Uterus (tissue), 2 donors: ENCODE measurements at regions not wholly inside any gene's neighbourhood (a gene's known extent, or its start where the extent isn't known, plus 50 kb on each side); places are given as distances from the start of the nearest gene placed in this dataset.

Experiments used
- CTCF ChIP-seq, 4 experiments: fragments of 200-600 bp in 2 of 4; fragments of 450-650 bp in 2 of 4; sonication (generic) in 2 of 4; IDR thresholded peaks; one replicate each; pipeline ENCODE4 v1.5.1; 2016 to 2019; ENCODE audit warnings: antibody characterized with exemption in 4 of 4, mild to moderate bottlenecking in 2 of 4, moderate library complexity in 1 of 4
- POLR2A ChIP-seq, 2 donors: fragments of 450-650 bp; IDR thresholded peaks; one replicate each; pipeline ENCODE4 v1.6.1; 2016; ENCODE audit warnings: antibody characterized with exemption in 2 of 2, mild to moderate bottlenecking in 1 of 2, moderate library complexity in 1 of 2

DNA sequence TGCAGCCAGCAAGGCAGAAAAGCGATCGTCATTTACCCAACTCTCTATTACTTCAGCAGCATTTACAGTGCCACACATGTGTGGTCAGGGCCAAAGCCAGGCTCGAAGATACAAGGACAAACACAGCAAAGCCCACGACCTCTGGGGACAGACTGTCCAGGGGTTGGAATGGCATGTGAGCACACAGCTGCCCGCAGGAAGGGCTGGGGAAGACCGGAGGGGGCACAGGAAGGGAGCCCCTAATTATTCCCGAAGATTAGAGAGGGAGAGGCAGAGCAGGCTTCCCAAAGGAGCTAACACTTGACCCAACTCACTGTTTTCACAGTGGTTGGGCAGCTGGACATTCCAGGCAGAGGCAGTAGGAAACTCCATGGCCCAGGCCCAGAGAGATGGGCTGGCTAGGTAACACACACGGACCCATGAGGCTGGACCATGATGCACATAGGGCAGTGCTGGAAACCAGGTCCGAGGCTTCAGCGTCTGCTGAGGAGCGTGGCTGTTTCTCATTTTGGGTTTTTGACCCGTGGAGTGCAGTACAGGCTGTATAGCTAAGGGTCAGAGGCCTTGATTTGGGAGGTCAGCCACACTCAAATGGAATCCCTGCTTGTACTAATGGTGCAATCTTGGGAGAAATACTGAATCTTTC lies 179.8 kb downstream of the FOXO1 start:
- no peak for TF ChIP-seq CTCF (IDR thresholded peaks at IDR 0.05)
- no peak for TF ChIP-seq POLR2A (IDR thresholded peaks at IDR 0.05)
